SK-MEL-5 (cell line): ENCODE measurements at regions not wholly inside any gene's neighbourhood (a gene's known extent, or its start where the extent isn't known, plus 50 kb on each side); places are given as distances from the start of the nearest gene placed in this dataset.

ENCODE experiments used
- DNase-seq: peaks from one replicate; pipeline ENCODE4 v3.0.0-alpha.2; 2016; ENCODE audit warnings: low read depth, low spot score
- in situ Hi-C: cut with HindIII; loops from 2 replicates; pipeline ENCODE4 v1.10.0; 2016; ENCODE audit warnings: low sequenced_read_pairs, high pct_unique_total_duplicates, low pct_unique_long_range_greater_than_20kb

GRCh38 chr10:71048971-71049615 is 160.7 kb upstream of the PCBD1 start:
- DNase-seq, result no peak
- in situ Hi-C loops, result no loop called here

GRCh38 chr10:71049994-71050393 is 161.6 kb upstream of the PCBD1 start:
- no peak for DNase-seq
- in situ Hi-C loops, result no loop called here

GRCh38 chr10:71052076-71052660 is 160.2 kb upstream of the UNC5B start:
- in situ Hi-C loops, result no loop called here
- DNase-seq, result no peak

- in situ Hi-C loops, result no loop called here
- DNase-seq, result no peak
These were observed 159.7 kb upstream of the UNC5B start for GRCh38 chr10:71052708-71053107.

GRCh38 chr10:71053169-71053895 is 159.0 kb upstream of the UNC5B start:
- in situ Hi-C loops, result no loop called here
- no peak for DNase-seq

- in situ Hi-C loops, result no loop called here
- DNase-seq, result no peak
These were observed 154.1 kb upstream of the UNC5B start for GRCh38 chr10:71058308-71058707.

- peak; percentile 47 for DNase-seq
- in situ Hi-C loops, result no loop called here
These were observed 153.1 kb upstream of the UNC5B start for GRCh38 chr10:71059054-71059818.

GRCh38 chr10:71059943-71060342 is 152.4 kb upstream of the UNC5B start:
- no peak for DNase-seq
- in situ Hi-C loops, result no loop called here

GRCh38 chr10:71060476-71061426 is 151.6 kb upstream of the UNC5B start:
- DNase-seq, result no peak
- in situ Hi-C loops, result no loop called here

GRCh38 chr10:71061472-71061871 is 150.9 kb upstream of the UNC5B start:
- in situ Hi-C loops, result no loop called here
- no peak for DNase-seq

GRCh38 chr10:71062156-71062555 is 150.2 kb upstream of the UNC5B start:
- DNase-seq, result no peak
- in situ Hi-C loops, result no loop called here

GRCh38 chr10:71063401-71063800 is 149.0 kb upstream of the UNC5B start:
- in situ Hi-C loops, result no loop called here
- DNase-seq, result no peak

- DNase-seq, result peak; percentile 60
- in situ Hi-C loops, result no loop called here
These were observed 147.8 kb upstream of the UNC5B start for GRCh38 chr10:71064413-71065118.

GRCh38 chr10:71065659-71066058 is 146.7 kb upstream of the UNC5B start:
- no peak for DNase-seq
- in situ Hi-C loops, result no loop called here

GRCh38 chr10:71066600-71066999 is 145.8 kb upstream of the UNC5B start:
- no peak for DNase-seq
- in situ Hi-C loops, result no loop called here

- no peak for DNase-seq
- in situ Hi-C loops, result no loop called here
These were observed 145.2 kb upstream of the UNC5B start for GRCh38 chr10:71067098-71067740.
